HFF-Myc (cell line): ENCODE measurements at regions not wholly inside any gene's neighbourhood (a gene's known extent, or its start where the extent isn't known, plus 50 kb on each side); places are given as distances from the start of the nearest gene placed in this dataset.

Source experiments
- DNase-seq: peaks from one replicate; pipeline ENCODE4 v3.0.0-alpha.2; 2011; ENCODE audit warnings: low read depth; ENCODE audit errors: extremely low read depth
- H3K4me3 ChIP-seq: replicated peaks from 2 replicates; pipeline ENCODE4 v1.5.1; 2011; ENCODE audit warnings: low read depth, mild to moderate bottlenecking, control low read depth, low read length
- TF ChIP-seq, protein P1 (sequence below): IDR thresholded peaks from 2 replicates; pipeline ENCODE4 v1.5.1; 2012; ENCODE audit warnings: mild to moderate bottlenecking, low read depth, low read length, control low read depth; ENCODE audit errors: missing control alignments

DNA sequence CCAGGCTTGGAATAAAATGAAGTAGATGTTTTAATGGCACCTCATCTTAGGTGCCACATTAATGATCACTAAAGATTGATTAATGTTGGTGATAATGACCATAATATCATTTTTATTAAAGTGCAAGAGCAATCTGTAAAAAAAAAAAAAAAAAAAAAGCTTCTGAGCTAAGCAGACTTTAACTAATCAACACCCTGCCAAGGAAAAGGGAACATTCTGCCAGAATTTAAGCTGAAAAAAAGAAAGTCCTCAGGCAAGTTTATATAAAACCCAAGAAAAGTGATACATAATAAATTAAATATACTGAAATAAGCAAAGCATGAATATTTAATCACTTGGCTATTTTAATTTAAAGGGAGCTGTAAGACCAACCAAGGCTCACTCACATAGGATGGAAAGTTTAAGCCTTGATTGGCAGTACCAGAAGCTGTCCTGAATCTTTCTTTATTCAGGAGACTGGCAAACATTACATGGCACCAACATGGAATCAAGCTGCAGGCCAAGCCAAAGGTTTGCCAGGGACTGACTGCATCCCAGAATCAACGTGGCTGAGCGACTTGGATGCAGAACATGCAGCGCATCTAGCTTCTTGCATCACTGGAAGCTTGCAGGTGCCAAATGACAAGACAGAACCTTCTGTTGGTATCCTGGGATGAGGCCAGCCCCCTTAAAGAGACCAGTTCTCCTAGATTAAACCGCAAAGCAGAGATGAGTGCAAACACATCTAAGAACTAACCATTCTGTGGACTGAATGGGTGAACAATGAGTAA lies 413.6 kb downstream of the ENC1 start:
- TF ChIP-seq, protein P1, sequence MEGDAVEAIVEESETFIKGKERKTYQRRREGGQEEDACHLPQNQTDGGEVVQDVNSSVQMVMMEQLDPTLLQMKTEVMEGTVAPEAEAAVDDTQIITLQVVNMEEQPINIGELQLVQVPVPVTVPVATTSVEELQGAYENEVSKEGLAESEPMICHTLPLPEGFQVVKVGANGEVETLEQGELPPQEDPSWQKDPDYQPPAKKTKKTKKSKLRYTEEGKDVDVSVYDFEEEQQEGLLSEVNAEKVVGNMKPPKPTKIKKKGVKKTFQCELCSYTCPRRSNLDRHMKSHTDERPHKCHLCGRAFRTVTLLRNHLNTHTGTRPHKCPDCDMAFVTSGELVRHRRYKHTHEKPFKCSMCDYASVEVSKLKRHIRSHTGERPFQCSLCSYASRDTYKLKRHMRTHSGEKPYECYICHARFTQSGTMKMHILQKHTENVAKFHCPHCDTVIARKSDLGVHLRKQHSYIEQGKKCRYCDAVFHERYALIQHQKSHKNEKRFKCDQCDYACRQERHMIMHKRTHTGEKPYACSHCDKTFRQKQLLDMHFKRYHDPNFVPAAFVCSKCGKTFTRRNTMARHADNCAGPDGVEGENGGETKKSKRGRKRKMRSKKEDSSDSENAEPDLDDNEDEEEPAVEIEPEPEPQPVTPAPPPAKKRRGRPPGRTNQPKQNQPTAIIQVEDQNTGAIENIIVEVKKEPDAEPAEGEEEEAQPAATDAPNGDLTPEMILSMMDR, result no peak
- H3K4me3 ChIP-seq, result no peak overlapping the region
- DNase-seq, result no peak

DNA sequence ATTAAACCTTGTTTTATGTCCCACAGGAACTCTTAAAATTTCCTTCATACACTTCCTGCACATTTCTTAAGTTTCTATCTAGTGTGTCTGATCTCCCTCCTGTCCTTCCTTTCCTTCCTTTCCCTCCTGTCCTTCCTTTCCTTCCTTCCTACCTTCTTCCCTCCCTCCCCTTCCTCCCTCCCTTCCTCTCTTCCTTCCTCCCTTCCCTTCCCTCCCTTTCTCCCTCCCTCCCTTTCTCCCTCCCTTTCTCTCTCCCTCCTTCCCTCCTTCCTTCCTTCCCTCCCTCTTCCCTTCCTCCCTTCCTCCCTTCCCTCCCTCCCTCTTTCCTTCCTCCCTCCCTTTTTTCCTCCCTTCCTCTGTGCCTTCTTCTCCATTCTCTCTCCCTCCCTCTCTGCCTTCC lies 414.9 kb downstream of the ENC1 start:
- no peak overlapping the region for H3K4me3 ChIP-seq
- TF ChIP-seq, protein P1, result no peak
- DNase-seq, result no peak

DNA sequence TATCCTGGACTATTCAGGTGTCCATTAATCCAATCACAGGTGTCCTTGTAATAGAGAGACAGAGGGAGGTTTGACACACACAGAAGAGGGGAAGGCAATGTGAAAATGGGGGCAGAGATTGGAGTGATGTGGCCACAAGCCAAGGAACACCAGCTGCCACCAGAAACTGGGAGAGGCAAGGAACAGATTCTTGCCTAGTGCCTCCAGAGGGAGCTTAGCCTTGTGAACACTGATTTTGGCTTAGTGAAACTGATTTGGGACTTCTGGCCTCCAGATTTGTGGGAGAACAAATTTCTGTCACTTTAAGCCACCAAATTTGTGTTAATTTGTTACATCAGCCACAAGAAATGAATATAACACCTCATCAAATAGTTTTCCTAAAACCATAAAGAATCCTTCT lies 416.2 kb downstream of the ENC1 start:
- H3K4me3 ChIP-seq, result no peak overlapping the region
- DNase-seq, result no peak
- TF ChIP-seq, protein P1, result no peak

DNA sequence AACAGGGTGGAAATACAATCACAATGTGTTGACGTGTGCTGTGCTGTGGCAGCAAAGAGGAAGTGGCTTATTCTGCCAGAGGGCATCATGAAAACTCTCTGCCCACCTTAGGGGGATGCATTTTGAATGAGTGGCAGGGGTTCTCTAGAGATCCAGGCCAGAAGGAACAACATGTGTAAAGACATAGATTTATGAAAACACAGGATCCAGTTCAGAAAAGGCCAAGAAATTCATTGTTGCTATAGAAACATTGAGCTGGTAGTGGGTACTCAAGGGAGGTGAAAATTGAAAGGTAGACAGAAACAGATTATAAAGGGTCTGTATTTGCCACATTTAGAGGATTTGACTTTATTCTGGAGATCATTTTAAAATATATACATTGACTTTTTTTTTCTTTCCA lies 417.7 kb downstream of the ENC1 start:
- TF ChIP-seq, protein P1, result no peak
- H3K4me3 ChIP-seq, result no peak overlapping the region
- DNase-seq, result no peak

DNA sequence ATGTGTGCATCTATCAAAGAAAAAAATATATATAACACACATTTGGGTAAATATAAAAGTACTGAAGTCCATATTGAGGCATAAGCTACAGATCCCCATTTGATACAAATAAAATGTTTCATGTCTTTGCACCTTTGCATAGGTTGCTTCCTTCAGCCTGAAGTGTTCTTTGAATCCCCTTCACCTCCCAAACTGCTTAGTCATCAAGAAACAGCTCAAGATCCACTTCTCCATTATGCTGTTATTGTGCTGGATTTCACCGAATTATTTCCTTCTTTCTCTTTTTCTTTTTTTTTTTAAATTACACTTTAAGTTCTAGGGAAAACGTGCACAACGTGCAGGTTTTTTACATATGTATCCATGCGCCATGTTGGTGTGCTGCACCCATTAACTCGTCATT lies 419.1 kb downstream of the ENC1 start:
- DNase-seq, result no peak
- no peak overlapping the region for H3K4me3 ChIP-seq
- TF ChIP-seq, protein P1, result no peak

DNA sequence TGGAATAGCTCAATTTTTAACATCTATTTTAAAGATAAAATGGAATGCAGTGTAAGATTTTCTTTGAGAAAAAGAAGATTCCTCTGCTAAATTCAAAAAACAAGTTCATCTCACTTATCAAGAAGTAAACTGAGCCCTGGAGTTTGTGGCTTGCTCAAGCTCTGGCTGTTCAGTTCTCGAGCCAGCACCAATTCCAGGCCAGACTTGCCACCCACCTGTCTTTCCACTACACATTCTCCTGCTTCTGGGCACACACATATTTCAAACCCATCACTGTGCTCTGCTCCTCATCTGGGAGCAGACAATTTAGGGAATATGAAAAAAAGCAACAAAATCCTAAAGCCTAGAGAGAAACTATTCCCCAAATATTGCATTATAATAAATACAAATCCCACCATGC lies 424.5 kb downstream of the ENC1 start:
- H3K4me3 ChIP-seq, result no peak overlapping the region
- DNase-seq, result no peak
- TF ChIP-seq, protein P1, result no peak

DNA sequence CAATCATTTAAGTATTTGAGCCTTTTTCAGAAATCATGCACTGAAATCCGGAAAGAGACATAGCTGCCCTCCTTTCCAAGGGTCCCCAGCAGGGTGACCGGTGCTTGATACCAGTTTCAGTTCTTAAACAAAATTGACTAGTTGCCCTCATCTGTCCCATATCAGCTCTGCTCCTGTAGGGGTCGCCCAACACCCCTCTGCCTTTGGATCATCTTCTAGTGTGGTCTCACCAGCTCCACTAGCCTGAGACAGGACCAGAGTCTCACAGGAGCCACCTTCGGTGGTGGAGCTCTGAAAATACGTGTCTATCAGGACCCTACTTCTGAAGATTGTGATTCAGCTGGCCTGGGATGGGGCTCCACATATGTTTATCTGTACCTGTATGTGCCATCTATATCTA lies 428.2 kb downstream of the ENC1 start:
- TF ChIP-seq, protein P1, result peak; percentile 59
- no peak overlapping the region for H3K4me3 ChIP-seq
- DNase-seq, result no peak
